Kidney glomerular epithelial cell (primary cell): ENCODE measurements at regions not wholly inside any gene's neighbourhood (a gene's known extent, or its start where the extent isn't known, plus 50 kb on each side); places are given as distances from the start of the nearest gene placed in this dataset.
"Not testable (repeated sequence)": the region's sequence is repeated elsewhere in the genome, so short reads cannot be mapped to it uniquely, and the experiment has no call there.

Experiments
- DNase-seq: peaks from one replicate; lab custom pipeline; 2025; lab: John Stamatoyannopoulos, UW

DNA sequence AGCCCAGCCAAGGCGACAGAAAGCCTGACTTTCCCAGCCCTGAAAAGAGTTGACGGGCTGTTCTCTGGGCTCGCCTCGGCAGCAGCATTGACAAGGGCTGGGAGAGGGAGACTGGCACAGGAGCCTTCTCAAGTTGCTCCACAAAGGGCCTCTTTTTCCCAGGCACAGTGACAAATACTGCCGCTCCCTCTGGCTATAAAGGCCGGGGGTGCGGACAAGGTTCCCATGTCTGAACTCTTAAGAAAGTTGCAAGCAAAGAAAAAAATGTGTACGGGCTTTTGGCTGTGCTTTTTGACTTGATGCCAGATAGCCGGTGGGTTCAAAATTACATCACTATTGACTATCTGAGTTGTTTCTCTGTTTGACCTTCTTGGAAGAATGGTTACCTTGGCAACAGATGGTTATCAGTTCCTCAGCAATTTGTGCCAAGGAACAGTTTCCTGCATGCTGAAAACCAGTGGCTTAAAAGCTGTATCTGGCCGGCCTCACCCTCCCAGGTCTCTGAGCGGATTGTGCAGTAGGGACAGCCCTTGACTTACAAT lies 115.9 kb upstream of the EEPD1 start:
- DNase-seq = no peak

DNA sequence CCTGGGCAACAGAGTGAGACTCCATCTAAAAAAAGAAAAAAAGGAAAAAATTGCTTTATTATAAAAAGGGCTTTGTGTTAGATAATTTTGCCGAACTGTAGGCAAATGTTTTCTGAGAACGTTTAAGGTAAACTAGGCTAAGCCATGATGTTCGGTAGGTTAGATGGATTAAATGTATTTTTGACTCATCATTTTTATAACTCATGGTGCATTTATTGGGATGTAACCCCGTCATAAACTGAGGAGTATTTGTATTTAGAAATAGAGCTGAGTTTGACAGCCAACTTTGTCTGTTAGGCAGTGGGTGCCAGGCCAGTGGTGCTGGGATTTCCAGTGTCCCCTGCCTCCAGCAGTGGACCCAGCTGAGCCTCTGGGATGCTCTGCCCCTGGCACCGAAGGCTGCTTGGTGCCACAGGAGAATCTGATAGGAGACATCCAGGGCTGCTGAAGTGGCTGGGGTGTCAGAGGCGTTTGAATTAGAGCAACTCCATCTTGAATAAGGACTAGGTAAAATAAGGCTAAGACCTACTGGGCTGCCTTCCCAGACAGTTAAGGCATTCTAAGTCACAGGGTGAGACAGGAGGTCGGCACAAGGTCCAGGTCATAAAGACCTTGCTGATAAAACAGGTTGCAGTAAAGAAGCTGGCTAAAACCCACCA lies 114.9 kb upstream of the EEPD1 start:
- no peak for DNase-seq

DNA sequence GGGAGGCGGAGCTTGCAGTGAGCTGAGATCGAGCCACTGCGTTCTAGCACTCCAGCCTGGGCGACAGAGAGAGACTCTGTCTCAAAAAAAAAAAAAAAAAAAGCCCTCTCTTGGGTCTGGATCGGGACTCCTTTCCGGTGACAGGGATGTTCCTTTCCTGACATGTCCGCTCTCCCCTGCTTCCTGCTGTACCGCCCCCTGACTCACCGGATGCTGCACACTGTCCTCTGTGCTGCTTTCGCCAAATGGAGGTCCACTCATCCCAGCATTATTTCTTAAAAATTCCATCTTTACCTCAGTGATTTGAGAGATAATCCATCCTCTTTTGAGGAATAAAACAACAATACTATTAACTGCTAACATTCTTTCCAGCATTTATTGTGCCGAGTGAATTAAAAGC lies 113.8 kb upstream of the EEPD1 start:
- DNase-seq = no peak

DNA sequence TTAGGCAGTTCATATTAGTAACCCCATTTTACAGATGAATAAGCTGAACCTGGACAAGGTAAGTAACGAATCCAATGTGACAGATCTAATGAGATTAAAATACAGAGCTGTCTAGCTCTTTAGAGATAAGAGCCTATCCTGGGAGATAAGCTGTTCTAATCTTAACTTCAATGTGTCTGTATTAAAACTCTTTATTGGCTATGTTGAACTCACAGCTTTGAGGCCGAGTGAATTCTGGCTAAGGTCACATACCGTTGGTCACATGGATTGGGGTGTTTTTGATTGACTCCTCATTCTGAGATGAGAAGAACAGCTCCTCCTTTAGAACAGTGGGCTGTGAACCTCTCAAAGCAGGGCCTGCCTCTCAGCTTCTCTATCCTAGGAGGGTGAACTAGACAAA lies 113.4 kb upstream of the EEPD1 start:
- DNase-seq = no peak

DNA sequence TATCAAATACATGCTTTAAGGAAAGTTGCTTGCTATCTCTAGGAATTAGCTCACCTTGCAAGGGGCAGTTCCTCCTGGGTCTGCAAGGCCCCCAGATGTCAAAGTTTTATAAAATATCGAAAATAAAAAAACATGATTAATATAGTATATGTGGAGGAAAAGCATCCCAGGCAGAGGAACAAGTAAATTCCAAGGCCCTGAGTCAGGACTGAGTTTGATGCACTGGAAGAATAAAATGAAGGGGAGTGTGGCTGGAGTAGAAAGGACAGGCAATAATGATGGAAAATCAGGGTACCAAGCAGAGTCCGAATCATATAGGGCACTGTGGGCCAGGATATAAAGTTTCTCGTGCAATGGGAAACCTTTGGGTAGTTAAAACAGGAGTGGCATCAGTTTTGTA lies 112.4 kb upstream of the EEPD1 start:
- DNase-seq = no peak

DNA sequence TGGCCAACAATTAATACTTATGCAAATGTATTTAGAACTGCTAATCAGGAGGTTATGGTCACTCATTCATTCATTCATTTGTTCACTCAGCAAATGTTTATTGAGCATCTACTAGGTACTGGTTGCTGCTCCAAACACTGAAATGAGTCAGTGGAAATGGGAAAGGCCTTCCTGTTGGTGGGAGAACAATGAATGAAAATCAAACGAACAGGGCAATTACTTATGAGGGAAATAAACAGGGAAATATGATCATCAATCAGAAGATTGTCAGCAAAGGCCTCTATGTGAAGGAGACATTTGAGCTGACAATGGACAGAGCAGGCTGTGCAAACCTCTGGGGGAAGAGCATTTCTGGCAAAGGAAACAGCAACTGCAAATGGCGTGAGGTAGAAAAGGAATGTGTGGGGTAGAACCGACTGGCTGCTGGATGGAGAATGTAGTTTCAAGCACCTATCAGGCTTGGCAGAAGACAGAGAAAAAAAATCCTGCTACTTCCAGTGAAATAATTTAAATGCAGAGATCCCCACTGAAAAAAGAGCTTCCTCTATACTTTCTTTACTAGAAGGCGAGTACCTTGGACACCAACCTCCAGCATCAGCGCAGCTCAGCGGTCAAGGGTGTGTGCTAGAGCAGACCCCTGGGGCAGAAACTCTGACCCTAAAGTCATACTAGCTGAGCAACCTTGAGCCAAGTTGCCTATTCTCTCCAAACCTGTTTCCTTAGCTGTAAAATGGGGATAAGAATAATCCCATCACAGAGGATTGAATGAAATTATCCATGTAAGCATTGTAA lies 108.8 kb upstream of the EEPD1 start:
- no peak for DNase-seq

DNA sequence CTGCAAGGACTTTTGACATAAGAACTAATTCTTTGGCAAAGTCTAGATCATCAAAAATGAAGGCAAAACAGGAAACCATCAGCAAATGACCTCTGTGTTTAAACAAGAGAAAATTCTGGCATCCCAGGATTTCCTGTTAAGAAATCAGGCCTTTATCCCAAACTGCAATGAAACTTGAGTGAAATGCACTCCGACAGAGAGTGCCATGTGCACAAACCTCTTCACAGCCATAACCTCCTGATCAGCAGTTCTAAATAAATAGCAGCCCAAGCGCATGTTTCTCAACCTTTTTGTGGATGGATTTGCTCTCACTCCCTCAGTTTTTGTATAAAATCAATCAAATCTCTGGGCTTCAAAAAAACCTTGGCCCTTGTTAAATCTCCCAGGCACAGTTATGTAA lies 107.7 kb upstream of the EEPD1 start:
- DNase-seq = no peak

DNA sequence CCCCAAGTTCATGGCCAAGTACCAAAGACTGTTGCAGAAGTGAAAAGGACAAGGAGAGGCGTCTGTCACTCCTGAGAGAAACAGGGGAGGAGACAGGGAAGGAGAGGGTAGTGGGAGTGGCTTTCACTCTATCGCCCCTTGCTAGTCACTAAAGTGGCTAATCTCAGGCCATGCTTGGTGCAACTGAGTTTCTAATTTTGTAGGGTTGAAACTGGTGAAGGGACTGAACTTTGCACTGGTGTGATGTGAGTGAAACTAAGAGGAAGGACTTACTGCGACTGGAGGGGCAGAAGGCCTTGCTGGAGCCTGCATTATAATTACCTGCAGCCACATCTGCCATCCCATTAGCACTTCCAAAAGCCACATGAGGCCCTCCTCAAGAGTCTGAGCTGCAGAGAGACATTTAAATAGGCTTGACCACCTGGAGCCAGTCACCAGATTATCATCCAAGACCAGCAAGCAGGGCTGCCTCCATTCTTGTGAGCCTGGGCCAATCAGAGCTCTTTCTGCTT lies 107.2 kb upstream of the EEPD1 start:
- no peak for DNase-seq

DNA sequence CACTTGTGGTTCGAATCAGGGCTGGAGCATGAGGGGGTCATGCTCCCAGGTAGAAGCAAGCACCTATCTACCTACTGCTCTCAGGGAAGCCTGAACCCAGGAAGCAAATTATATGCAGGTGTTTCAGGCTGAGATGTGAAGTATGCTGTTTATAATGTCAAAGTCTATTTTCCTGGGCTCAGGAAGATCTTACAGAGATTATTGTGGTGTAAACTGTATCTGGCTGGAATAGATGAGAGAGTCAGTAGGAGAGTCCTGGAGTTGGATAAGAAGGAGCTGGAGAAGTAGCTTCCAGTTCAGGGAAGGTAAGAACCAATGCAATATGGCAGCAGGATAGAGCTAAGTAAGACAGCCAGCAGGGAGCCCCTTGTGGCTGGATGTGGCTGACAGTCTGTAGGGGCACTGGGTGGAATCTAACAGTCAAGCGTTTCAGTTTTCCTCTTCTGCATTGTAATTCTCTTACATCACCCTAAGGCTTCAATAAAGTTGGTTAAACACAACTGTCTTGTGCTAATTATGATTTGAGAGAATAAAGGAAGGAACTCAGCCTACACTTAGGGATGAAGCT lies 105.9 kb upstream of the EEPD1 start:
- no peak for DNase-seq

DNA sequence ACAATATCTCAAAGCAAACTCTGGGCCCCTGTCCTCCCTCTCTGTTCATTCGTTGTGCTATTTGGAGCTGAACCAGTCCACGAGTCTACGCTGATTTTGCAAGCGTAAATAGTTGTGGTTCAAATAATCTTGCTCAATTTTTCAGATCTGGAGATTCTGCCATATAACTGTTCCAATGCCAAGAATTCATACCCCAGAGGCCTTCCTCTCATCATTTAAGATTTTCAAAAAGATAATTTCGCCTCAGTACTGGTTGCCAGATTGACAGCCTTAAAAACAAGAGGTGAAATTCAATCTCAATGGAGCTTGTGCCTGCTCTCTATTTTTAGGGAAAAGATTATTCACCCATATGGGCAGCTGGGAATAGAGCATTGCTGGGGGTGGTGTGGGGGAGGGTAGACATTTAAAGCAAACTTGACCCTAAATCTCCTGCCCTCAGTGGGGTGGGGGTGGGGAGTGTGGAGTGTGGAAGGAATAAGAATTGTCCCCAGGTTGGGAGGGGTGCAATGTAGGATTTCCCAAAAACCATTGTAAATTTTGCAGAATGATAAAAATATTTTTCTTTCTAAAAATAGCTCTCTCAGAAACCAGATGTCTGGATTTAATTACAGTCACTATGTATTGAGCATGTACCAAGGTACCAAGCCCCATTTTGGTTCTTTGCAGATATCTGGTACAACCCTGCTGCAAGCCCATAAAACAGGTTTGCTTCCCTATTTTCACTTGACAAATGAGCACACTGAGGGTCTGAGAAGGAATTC lies 104.7 kb upstream of the EEPD1 start:
- DNase-seq = no peak

DNA sequence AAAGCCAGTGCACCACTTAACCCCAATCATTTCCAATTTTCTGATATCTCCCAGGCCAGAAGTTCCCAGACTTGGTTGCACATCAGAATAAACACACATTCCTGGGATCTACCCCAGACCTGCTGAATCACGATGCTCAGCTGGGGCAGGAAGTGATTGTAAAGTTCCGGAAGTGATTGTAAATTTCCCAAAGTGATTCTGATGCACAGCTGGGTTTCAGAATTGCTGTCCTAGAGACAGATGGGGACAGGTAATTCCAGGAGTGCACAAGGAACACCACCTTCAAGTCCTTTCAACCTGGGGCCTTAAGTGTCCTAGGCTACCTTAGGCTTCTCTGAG lies 104.2 kb upstream of the EEPD1 start:
- no peak for DNase-seq

DNA sequence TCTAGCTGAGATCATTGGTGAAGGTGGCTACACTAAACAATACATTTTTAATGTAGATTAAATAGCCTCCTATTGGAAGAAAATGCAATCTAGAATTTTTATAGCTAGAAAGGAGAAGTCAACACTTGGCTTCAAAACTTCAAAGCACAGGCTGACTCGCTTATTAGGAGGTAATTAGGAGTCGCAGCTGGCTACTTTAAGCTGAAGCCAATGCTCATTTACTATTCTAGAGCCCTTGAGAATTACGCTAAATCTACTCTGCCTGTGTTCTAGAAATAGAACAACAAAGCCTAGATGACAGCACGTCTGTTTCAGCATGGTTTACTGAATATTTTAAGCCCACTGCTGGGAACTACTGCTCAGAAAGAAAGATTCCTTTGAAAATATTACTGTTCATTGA lies 101.6 kb upstream of the EEPD1 start:
- no peak for DNase-seq

DNA sequence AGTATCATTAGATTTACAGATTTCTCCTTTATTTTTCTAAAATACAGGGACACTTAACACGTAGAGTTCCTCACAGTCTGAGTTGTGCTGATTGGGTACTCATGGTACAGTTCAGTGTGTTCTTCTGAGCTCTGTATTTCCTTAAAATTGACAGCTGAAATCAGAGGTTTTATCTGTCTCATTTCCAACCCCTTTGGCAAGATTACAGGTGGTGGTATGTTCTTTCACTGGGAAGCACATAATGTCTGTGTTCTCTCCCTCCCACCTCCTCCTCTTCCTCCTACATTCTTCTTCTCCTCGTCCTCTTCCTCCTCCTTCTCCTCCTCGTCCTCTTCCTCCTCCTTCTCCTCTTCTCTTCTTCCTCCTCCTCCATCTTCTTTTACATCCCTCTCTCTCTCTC lies 99.5 kb upstream of the EEPD1 start:
- DNase-seq = no peak

DNA sequence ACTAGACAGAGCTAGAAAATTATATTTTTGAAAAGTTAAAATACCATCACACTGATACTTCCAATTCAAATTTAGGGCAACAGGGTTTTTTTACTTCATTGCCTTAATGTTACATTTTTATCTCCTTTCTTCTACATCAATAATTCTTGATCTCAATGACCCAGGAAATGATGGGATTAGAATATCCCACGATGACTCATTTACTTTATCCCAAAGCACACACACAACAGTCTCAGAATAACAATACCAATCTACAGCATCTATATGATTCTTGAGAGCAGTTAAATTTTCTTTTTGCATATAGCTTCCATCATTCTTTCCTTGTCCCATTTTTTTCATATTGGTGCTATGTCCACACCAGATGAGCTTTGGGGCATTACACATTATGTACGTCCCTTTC lies 98.4 kb upstream of the EEPD1 start:
- DNase-seq = no peak

DNA sequence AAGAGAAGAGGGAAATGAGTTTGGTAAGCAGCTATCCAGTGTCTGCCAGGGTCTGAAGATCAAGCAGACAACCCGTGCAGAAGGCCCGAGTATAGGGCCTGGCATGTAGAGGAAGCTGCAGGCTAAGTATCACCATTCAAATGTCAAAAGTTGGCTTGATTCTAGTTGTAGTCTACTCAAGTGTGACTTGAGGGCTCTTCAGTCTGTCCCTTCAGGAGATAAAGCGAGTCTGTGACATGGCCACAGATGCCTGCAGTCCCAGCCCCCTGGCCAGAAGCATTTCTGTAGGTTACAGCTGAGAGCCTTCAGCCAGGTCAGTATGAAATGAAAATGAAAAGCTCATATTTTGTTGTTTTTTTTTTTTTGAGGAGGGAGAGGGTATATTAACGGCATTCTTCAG lies 97.8 kb upstream of the EEPD1 start:
- DNase-seq = no peak

DNA sequence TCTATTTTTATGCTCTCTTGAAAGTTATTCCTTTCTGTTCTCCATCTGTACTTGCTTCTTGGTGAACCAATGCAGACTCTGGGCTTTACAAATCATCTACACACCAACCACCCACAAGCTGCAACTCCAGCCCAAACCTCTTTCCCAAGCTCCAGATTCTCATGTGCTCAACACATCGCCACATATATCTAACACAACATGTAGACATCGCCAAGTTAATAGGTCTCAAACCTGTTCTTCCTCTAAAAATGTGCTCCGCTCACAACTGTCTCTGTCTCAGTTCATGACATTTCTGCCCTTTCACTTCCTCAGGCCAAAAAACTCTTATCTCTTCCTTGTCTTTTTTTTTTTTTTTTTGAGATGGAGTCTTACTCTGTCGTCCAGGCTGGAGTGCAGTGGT lies 95.7 kb upstream of the EEPD1 start:
- DNase-seq = no peak

DNA sequence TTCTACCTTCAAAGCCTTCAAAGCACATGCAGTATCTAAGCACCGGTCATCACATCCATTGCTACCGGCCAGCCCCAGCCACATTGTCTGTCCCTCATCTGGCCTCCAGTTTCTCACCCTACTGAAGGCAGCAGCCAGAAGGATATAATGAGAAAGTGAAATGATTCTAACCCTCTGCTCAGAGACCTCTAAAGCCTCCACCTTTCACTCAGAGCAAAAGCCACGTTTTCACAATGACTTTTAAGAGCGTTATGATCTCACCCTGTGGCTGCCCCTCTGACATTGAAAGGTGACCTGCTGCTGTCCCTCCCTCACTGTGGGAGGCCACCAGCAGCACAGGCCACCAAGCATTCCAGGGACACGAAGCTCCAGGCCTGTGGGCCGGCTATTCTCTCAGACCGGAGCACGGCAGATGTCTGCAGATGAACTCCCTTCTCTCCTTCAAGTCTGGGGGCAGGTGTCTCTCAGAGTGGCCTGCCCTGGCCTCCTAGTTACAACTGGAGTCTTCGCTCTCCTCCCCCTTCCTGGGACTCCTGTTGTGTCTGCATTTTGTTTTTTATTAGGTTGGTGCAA lies 94.9 kb upstream of the EEPD1 start:
- DNase-seq = no peak

DNA sequence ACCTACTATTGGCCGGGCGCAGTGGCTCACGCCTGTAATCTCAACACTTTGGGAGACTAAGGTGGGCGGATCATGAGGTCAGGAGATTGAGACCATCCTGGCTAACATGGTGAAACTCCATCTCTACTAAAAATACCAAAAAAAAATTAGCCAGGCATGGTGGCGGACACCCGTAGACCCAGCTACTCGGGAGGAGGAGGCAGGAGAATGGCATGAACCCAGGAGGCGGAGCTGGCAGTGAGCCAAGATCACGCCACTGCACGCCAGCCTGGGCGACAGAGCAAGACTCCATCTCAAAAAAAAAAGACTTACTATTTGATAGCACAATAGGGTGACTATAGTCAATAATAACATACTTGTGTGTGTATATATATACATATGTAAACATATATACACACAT lies 92.7 kb upstream of the EEPD1 start:
- DNase-seq = not testable (repeated sequence)

DNA sequence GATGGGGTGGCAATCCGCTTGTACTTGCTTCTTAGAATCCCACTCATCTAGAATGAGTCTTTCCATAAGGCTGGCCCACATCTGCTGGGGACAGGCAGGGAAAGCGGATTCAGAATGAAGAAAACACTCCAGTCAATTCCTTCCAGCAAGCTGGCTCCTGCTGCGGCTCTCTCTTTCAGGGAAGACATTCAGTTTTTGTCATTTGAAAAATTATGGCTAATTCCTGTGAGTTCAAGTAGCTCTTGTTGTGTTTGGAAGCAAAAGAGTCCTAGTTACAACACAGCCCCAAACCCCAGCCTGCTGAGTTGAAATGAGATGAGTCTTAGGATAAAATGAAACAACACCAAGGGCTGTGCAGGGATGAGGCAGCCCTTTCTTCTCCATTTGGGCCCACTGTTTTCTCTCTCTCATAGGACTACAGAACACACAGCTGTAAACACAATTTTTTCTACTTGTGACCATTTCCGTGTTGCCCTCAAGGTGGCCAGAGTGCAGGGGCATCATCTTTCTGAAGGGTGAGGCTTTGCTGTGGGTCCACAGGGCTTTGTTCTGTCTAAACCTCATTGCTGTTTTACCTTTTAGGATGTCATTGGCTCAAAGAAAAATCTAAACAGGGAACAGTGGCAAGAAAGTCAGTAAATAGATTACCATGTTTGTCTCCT lies 90.8 kb upstream of the EEPD1 start:
- DNase-seq = no peak

DNA sequence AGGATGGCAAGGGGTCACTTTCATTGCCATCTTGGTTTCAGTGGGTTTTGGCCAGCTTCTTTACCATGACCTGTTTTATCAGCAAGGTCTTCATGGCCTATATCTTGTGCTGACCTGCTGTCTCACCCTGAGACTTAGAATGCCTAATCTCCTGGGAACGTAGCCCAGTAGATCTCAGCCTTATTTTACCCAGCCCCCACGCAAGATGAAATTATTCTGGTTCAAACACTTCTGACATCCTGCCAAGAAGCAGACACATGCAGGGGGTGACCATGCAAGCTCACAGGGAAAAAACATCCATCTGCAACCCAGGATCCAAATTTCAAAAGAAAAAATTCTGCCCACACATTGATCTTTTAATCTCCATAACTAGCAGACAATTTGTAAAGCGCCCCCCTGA lies 88.4 kb upstream of the EEPD1 start:
- DNase-seq = no peak

DNA sequence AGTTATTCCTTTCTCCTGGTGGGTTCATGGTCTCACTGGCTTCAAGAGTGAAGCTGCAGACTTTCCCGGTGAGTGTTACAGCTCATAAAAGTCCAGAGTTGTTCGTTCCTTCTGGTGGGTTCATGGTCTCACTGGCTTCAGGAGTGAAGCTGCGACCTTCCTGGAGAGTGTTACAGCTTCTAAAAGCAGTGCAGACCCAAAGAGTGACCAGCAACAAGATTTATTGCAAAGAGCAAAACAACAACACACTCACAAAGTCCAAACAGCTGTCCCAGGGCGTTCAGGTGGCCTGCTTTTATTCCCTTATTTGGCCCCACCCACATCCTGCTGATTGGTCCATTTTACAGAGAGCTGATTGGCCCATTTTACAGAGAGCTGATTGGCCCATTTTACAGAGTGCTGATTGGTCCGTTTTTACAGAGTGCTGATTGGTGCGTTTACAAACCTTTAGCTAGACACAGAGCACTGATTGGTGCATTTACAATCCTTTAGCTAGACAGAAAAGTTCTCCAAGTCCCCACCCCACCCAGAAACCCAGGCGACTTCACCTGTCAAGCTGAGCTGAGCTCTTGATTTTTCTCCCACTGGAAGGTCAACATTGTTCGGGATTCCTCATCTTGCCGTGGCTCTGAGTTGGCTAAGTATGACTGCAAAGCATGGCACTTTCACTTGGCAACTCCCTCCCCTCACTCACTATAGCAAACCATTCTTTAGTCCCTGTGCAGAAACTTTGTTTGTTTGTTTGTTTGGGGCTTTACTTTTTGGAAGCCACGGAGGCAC lies 87.3 kb upstream of the EEPD1 start:
- not testable (repeated sequence) for DNase-seq
